Stimulated activated CD8-positive, alpha-beta memory T cell treated with anti-CD3 and anti-CD28 coated beads, Interleukin-2, amount 100 ng/mL, for 48 hours (primary cell): ENCODE measurements at regions not wholly inside any gene's neighbourhood (a gene's known extent, or its start where the extent isn't known, plus 50 kb on each side); places are given as distances from the start of the nearest gene placed in this dataset.
"Not testable (repeated sequence)": the region's sequence is repeated elsewhere in the genome, so short reads cannot be mapped to it uniquely, and the experiment has no call there.

Experiments used
- DNase-seq, 2 donors: peaks; one replicate each; pipeline ENCODE4 v3.0.0-alpha.2; 2020; ENCODE audit warnings: low read depth in 2 of 2

GRCh38 chr3:127440384-127440783 lies 150.1 kb downstream of the TPRA1 start:
- DNase-seq = no peak

- no peak for DNase-seq
Measured at GRCh38 chr3:127439621-127440020, 150.9 kb downstream of the TPRA1 start.

DNA sequence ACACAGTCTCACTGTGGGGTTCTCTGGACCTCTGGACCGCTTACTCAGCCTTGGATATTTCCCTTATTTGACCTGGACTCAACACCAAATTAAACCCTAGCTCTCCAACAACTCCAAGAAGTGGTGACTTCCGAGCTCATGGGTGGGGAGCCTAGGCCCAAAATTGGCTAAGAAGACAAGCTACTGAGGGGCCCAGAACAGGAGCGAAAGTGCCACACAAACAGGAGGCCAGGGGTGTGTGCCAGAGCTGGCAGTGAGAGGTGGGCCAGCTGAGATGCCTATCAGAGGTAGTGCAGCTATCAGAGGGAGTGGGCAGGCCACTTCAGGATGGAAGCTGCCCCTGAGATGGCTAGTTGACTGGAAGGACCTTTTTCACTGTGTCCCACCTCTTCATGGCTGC lies 151.1 kb upstream of the PRR20G start:
- DNase-seq = no peak

- no peak for DNase-seq
Measured at GRCh38 chr3:127438371-127438770, 150.5 kb upstream of the PRR20G start.

DNA sequence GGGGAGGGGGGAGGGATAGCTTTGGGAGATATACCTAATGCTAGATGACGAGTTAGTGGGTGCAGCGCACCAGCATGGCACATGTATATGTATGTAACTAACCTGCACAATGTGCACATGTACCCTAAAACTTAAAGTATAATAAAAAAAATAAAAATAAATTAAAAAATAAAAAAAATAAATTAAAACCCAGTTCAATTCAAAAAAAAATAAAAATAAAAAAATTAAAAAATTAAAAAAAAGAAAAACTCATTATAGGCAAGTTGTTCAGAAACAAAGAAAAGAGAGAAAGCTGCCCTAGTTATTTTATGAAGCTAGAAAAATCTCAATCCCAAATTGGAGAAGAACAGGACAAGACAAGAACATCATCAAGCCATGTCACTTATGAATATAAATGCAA lies 147.5 kb upstream of the PRR20G start:
- not testable (repeated sequence) for DNase-seq

GRCh38 chr3:127431066-127431465 lies 143.2 kb upstream of the PRR20G start:
- DNase-seq = no peak

GRCh38 chr3:127428344-127428997 lies 140.6 kb upstream of the PRR20G start:
- DNase-seq = no peak

- DNase-seq = no peak
Measured at GRCh38 chr3:127427666-127428065, 139.8 kb upstream of the PRR20G start.

DNA sequence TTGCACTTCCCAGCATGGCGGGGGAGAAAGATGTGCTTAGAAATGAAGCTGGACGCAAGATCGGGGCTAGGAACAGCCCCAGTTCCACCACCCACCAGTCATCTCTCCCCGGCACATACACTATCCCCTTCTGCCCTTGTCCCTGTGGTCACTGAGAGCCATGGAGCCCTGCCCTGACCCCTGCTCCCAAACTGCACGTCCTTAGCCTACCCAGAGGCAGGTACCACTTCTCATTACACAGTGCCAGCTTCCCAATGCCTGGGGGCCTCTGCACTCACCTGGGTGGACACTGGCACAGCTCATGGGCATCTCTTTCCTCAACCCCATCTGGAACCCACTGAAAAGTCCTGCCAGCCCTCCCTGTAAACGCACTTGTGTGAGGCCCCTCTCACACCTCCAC lies 139.3 kb upstream of the PRR20G start:
- no peak for DNase-seq

- no peak for DNase-seq
Measured at GRCh38 chr3:127426444-127427153, 138.8 kb upstream of the PRR20G start.

- DNase-seq = no peak
Measured at GRCh38 chr3:127425505-127426443, 137.9 kb upstream of the PRR20G start.

- DNase-seq = no peak
Measured at GRCh38 chr3:127424766-127425504, 137.1 kb upstream of the PRR20G start.

DNA sequence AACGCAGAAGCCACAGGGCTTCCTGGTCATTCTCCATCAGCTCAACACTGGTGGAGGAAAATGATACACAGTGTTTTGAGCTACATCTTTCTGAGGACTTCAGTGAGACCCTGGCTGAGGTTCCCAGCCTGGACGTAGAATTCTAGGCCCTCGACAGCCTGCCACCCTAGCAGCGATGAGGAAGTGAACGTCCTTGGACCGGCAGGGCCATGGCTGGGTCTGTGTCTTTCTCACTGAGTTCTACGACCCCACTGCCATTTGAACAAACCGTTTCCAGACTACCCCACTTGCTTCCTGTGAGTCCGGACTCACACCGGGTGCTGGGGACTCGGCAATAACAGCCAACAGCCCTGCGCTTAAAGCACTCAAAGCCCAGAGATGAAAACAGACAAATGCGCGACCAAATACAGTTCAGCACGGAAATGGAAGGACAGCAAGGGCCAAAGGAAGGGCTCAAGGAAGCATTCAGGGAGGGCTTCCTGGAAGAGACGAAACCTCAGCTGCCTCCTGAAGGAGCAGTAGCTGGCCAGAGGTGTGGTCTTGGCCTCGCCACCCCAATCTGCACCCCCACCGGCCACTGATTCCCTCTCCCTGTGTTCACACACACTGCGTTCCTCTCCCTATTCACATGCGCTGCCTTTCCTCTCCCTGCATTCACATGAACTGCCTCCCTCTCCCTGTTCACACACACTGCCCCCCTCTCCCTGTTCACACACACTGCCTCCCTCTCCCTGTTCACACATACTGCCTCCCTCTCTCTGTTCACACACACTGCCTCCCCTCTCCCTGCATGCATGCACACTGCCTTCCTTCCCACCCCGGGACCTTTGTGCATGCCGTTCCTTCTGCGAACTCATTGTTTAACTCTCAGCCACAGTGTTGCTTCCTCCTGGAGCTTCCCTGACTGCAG lies 136.3 kb upstream of the PRR20G start:
- DNase-seq = no peak

GRCh38 chr3:127422663-127423375 lies 135.0 kb upstream of the PRR20G start:
- DNase-seq = no peak

GRCh38 chr3:127421943-127422662 lies 134.3 kb upstream of the PRR20G start:
- no peak for DNase-seq

- DNase-seq = no peak
Measured at GRCh38 chr3:127420829-127421228, 133.0 kb upstream of the PRR20G start.

DNA sequence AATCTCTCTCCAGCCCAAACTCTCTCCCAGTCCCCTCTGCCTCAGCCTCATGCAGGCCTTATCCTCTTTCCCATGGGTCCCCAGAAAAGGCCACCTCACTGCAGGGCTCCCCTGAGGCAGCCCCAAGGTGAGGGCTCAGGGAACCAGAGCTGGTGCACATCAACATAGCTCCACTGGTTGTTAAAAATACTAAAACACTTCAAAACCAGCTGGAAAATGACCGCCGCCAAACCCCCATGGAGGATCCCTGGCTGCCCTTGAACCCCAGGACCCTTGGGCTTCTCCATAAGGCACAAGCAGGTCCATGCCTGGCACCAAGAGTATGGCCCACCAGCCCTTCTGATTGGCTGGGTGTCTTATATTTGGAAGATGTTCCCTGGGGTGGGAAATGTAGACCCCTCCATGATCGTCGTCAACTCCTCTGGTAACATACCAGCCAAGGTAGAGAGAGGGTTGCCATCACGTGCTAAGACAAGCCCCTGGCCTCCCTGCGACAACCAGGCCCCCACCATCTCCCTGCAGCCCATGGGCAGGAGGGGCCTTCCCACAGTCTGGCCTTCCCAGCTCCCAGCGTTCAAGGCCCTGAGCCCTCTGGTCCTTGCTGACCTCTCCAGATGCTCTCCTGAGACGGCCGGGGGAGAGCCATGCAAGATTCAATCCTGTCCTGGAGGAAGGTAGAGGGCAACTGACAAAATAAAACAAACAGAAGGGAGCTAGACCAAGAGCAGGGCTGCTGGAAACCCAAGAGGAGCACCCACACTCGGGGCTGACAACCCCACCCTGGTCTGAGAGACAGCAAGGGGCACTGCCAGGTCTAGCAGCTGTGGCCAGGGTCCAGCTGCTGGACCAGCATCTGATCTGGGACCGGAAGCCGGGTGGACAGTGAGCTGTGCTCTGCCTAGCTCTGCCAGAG lies 132.1 kb upstream of the PRR20G start:
- no peak for DNase-seq

- DNase-seq = no peak
Measured at GRCh38 chr3:127419182-127419581, 131.3 kb upstream of the PRR20G start.
